GM21515 (cell line): ENCODE measurements at regions not wholly inside any gene's neighbourhood (a gene's known extent, or its start where the extent isn't known, plus 50 kb on each side); places are given as distances from the start of the nearest gene placed in this dataset.
A peak's percentile ranks its signal among the peaks of the same experiment; 100 is the strongest.
"Not testable (repeated sequence)": the region's sequence is repeated elsewhere in the genome, so short reads cannot be mapped to it uniquely, and the experiment has no call there.

ENCODE experiments used
- ATAC-seq: cut with Tn5 transposase; IDR thresholded peaks from one replicate; pipeline ENCODE4 v1.9.1; 2021; ENCODE audit not compliant: unreplicated experiment

DNA sequence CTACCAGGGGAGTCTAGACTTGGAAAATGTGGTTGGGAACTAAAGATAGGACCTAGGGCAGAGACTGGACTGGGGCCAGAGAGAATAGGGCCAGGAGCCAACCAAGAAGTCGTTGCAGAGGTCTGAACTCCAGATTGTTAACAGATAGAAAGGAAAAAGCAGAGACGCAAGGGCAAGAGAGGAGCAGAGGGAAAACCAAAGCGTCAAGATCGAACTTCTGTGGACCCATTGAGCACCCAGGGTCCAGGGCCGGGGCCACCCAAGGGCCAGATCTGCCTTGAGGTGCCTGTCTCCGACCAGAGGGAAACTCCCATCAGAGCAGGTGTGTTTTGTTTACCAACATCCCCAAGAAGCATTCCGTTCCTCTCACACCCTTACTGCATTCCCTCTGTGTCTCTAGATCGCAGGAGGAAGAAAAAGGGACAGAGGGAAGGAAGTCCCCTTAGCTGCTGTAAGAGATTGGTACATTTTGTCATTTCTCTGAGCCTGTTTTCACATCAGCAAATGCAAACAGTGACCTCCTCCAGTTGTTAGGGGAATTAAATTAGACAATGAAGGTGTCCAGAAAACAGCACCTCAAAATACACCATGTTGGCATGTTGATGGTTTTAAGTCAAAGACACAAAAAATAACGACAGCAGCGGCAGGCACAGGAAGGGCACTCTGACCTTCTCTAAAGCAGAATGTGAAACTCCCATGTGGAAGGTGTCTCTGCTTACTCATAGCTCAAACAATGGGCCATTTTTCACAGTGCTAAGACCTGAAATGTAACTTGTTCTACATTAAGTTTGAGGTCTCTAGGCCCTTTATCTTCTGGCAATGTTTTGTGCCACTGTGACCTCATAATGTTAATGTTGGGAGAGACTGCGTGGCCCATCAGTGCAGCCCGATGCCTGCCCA lies 105.8 kb upstream of the RAB4A start:
- ATAC-seq = no peak

DNA sequence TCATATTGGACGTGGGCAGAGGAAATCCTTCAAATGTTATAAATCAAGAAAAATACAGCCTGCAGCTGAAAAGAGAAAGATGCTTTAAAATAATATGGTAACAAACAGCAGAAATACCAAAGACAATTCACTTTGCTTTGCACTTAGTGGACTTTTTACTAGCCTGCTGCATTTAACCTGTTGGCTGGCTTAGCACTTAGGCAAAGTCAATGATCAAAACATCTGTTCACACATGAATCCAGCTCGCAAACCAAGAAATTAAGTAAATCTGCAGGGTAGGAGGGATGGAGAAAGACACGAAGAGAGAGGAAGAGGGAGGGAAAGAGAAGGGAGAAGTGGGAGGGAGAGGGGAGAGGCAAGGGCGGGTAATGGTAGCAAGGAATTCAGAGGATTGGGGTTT lies 103.6 kb upstream of the RAB4A start:
- no peak for ATAC-seq

DNA sequence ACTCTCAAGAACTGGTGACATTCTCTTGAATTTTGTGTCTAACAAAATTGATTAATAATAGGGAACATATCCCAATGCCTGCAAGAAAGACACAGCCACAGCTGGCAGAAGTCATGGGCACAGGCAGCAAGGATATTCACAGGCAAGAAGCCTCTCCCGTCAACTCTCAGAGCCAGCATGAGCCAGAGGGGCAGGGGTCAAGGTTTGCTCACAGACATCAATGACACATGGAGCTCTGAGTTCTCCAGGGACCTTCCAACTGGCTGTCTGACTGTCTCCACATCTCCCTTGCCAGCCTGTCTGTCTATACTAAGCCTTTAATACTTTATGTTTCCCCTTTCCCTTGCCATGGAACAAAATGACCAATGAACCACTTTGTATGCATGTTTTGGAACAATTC lies 101.5 kb upstream of the RAB4A start:
- no peak for ATAC-seq

DNA sequence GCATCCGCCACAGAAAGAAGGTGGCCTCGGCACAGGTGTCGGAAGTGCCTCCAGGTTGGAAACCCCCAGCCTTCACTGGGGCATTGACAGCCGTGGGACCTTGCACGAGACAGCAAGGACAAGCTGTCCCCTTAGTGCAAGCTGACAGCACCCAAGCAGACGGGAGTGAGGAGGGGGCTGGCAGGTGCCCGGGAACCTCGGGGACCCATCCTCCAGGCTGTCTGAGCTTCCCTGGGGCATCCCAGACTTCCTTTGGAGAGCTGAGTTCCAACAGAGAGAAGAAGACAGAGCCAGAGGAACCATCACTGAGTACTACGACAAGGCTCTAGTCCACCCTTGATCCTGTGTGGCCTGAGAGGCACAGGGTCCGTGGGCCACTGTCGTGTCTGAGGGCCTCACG lies 100.6 kb upstream of the RAB4A start:
- ATAC-seq = no peak

DNA sequence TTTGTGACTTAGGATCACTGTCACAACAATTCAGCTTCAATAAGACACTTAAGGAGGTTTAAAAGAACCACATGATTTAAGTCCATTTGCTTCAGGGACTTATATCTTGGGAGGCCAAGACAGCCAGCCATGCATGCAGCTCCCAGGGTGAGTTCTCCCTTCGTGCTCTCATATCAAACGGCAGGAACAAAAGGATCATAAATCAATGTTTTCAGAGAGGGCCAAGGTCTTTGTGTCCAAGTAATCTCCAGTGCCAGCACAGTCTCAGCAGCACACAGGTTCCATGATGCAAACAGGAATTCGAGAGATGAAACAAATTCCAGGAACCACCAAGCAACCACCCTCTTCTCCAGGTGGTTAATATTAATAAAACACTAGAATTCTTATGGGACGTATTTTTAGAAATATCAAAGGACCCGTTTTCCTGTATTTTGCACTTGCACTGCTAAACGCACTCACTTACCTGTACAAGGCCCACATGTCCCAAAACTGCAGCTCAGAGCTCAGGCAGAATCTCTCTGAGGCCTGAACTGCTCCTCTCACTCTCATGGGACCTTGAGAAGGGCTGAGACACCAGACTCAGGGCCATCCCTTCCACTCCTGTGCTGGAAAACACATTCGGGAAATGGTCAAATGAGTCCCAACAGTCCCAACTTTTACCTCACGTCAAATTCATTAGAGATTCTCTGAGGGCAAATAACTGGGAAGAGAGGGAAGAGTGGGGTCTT lies 100.0 kb upstream of the RAB4A start:
- no peak for ATAC-seq

DNA sequence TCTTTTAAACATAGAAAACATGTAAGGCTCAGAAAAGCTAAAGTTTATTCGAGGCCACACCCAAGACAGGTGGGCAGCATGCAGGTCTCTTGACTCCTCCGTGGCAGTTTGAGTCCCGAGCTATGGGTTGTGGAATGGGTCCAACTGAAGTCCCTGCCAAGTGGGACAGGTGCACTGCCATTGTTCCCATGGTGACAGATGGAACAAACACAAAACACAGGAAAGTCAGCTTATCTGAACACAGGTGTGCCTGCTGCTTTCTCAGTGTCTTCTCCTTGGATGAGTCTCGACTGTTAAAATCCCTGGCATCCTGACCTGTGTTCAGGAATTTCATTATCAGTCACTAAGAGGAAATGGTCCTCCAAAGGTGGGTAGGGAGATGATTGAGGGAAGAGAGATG lies 99.0 kb upstream of the RAB4A start:
- ATAC-seq = no peak

DNA sequence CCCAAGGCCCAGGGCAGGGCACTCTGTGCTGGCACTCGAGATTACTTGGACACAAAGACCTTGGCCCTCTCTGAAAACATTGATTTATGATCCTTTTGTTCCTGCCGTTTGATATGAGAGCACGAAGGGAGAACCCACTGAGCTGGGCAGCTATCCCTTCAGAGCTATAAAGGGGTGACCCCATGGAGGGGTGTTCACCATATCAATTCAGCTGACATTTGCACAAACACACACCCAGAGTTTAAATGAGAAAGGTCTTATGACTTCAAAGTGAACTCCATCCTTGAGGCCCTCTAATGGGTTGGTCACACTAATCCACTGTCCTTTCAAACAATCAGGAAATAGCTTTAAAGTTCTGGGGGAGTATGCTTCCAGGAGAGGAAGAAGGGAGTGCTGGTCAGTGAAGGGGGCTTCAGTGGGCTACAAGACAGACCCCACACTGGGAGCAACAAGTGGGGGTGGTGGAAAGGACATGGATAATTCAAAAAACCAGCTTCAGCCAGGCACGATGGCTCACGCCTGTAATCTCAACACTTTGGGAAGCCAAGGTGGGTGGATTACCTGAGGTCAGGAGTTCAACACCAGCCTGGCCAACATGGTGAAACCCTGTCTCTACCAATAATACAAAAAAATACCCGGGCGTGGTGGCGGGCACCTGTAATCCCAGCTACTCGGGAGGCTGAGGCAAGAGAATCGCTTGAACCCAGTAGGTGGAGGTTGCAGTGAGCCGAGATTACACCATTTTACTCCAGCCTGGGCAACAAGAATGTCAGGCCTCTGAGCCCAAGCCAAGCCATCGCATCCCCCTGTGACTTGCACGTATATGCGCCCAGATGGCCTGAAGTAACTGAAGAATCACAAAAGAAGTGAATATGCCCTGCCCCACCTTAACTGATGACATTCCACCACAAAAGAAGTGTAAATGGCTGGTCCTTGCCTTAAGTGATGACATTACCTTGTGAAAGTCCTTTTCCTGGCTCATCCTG lies 97.1 kb upstream of the RAB4A start:
- not testable (repeated sequence) for ATAC-seq

DNA sequence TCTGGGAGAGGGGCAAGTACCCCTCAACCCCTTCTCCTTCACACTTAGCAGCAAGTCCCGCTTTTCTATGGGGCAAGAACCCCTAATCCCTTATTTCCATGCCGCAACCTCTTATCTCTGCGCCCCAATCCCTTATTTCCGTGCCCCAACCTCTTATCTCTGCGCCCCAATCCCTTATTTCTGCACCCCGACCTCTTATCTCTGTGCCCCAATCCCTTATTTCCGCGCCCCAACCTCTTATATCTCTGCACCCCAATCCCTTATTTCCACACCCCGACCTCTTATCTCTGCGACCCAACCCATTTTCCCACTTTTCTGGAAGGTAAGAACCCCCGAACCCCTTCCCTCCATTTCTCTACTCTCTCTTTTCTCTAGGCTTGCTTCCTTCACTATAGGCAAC lies 95.6 kb upstream of the RAB4A start:
- not testable (repeated sequence) for ATAC-seq

DNA sequence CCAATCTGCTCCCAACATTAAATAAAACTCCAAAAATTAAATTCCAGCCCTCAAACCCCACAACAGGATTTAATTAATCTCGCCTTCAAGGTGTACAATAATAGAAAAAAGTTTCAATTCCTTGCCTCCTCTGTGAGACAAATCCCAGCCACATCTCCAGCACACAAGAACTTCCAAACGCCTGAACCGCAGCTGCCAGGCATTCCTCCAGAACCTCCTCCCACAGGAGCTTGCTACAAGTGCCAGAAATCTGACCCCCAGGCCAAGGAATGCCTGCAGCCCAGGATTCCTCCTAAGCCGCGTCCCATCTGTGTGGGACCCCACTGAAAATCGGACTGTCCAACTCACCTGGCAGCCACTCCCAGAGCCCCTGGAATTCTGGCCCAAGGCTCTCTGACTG lies 94.5 kb upstream of the RAB4A start:
- not testable (repeated sequence) for ATAC-seq

DNA sequence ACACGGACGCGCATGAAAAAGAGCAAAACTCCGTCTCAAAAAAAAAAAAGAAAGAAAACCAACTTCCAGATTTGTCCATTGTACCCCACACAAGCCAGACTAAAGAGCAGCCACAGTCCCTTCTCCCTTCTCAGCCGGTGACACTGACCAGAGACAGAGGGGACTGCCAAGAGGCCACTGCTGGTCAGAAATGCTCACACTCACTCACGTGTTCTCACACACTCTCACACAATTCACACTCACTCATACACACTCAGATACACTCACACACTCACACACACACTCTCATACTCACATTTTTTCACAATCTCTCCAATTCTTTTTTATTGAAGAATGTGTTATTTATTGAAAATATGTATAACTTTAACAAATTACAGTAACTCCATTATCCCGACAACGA lies 90.8 kb upstream of the RAB4A start:
- ATAC-seq = no peak

DNA sequence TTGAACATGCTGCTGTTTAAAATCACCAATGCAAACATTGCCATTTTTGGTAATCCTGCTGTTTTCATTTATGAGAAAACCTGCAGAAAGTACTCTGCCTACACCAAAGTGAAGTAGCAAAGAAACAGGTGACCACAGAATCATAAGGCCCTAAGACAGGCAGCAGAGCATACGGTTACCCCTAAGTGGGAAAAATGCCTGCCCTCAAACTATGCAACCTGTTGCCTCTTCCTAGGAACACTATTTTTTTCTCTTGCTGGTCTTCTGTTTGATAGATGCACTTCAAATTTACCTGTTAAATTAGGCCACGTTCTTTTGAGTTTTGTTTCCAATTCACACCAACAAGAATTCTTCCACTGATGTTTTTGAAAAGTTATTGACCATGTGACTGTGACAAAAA lies 89.5 kb upstream of the RAB4A start:
- ATAC-seq = no peak

DNA sequence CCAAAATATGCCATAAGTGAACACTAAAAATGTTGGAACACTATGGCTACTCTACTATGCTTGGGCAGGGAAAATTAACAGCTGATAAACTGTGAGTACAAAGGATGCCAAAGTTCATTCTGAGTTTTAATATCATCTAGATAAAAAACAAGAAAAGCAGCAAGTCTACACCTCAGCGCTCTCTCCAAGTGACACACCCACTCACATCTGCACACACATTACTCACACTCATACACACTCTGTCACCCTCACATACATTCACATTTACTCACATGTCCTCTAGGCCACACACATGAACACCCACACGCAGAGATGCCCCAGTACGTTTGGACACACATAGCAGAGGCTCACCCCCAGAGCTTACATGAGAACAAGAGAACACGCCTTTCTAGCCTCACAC lies 87.3 kb upstream of the RAB4A start:
- ATAC-seq = no peak

DNA sequence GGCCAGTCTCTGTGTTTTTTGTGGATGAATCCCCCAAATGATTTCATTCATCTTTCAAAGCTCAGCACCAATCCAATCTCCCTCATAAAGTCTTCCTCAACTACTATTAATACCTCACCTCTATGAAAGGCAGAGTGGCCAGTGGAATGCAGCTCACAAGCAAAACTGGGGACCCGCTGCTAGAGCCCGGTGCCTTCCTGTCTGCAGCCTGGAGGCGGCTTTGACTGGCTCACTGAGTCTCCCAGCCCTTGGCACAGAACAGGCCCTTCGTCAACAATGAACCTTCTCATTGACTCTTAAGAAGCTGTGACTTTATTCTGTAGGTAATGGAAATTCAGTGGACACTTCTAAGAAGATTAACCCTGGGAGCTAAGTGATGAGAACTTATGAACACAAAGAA lies 86.8 kb upstream of the RAB4A start:
- ATAC-seq = no peak

DNA sequence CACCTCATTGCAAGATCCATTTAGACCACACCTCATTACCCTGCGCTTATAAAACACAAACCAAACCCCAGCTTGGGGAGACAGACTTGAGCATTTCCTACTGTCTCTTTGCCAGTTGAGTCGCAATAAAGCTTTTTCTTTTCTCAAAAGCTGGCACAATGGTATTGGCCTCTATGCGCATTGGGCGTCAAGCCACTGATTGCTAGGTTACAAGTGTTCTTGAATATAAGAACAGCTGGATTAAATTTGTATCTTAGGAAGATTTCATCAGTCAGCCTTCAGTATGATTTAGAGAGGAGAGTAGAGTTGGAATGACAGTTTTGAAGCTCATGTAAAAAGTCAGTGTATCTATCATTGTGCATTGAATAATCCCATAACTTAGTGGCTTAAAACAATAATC lies 84.9 kb upstream of the RAB4A start:
- no peak for ATAC-seq

DNA sequence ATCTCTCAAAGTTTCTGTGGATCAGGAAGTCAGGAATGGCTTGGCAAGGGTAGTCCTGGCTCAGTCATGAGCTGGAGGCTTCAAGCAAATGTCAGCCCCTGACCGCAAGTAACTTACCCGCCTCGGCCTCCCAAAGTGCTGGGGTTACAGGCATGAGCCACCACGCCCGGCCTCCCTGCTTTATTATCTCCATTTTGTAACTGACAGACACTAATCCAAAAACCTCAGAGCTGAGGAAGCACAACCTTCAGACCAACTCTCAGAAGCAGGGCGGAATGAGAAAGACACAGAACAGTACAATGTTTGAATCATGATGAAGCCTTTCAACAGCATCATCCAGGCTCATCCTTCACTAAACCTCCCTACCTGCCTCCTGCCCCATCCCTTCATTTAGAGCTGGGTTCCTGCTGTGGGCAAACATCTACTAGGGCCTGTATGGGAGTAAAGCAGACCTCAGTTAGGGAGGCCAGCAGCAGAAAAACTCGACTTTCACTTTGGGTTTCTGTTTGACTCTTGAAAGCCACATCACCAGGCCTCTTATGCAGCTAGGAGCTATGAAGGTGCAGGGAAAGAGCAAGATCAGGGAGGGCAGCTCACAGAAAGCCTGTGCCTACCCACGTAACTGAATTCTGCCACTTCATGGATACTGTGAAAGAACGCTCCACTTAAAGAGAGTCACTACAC lies 84.4 kb upstream of the RAB4A start:
- ATAC-seq = peak; percentile 99

DNA sequence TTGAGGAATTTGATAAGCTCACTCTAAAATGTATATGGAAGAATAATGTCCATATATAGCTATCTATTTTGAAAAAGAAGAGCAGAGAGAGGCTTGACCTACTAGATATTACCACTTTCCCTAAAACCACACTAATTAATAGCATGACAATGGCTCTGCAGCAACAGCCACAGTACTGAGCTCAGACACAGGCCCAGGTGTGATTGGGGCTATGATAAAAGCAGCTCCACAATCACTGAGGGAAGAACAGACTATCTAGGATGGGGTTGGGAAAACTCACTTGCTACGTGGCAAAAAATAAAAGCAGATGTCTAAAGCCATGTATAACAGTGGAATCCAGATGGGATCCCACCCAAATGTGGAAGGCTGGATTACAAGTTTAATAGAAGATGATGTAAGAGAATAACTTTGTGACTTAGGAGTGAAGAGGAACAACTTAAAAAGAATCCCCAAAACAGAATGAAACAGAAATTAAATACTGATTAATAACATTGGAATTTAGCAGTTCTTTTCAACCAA lies 80.8 kb upstream of the RAB4A start:
- ATAC-seq = no peak

DNA sequence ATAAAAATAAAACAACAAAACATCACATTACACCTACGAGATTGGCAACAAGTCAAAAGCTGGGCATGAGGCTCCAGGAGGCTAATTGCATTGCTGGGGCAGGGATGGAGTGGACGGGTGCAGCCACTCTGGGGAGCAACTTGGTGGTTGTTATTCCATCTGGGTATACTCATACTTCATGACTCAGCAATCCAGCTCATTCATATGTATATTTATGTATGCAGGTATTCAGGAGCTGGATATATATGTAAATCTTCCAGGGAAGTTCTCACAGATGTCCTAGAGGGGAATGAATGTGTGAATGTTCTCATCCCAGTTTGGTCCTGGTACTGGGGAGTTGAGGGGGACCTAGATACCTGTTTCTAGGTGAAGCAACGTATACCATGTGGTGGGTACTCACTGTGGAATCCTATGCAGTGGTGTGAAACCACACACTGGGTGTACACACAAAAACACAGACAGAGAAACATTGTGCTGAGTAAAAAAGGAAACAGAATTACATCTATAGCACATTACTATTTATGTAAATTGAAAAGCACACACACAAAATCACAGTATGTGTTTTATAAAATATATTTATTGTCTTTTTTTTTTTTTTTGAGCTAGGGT lies 79.7 kb upstream of the RAB4A start:
- no peak for ATAC-seq

DNA sequence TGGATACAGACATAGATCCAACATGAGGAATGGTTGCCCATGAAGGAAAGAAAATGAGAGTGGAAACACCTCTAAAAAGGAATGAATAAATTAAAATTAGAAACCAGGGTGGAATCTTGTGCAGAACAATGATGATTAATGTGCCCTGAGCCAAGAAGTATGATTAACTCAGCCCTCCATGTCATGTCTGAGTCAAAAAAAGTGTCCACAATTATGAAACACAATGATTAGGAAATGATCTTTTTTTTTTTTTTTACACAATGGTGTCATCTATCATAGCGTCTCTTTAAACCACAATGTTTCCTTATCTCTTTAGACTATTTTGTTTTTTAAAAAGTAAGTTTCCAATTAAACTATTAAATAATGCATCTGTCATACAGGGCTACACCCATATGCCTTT lies 78.9 kb upstream of the RAB4A start:
- no peak for ATAC-seq

DNA sequence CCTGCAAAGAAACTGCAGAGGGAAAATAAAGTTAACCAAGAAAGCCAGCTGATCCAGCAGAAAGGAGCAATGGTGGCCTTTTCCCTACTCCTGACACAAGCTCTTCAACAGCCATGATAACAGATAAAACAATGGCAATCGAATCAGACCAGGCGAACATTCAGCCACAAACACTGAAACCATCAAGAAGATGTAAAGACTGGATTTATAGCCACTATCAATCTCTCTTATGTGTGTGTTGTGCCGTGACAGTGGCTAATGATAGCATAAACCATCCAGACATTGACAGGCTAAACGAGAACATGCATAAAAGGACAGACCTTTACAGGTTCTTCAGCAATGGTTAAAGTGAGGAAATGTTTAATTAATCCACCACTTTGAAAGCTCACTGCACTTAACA lies 78.1 kb upstream of the RAB4A start:
- no peak for ATAC-seq

DNA sequence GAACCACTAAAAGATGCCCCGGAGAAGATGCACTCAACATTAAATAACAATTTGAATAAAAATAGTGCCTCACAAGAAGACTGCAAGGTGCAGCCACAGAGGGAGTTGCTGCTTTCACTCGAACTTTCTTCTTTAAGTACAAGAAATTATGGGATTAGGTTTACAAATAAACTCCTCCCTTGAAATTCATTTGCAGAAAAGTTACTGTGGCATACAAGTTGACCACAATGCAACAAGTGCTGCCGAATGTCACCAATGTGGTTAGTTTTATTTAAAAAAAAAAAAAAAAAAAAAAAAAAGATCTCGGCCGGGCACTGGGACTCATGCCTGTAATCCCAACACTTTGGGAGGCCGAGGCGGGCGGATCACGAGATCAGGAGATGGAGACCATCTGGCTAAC lies 76.8 kb upstream of the RAB4A start:
- ATAC-seq = no peak
